ENCODE measurements at regions not wholly inside any gene's neighbourhood (a gene's known extent, or its start where the extent isn't known, plus 50 kb on each side); places are given as distances from the start of the nearest gene placed in this dataset.

DNA sequence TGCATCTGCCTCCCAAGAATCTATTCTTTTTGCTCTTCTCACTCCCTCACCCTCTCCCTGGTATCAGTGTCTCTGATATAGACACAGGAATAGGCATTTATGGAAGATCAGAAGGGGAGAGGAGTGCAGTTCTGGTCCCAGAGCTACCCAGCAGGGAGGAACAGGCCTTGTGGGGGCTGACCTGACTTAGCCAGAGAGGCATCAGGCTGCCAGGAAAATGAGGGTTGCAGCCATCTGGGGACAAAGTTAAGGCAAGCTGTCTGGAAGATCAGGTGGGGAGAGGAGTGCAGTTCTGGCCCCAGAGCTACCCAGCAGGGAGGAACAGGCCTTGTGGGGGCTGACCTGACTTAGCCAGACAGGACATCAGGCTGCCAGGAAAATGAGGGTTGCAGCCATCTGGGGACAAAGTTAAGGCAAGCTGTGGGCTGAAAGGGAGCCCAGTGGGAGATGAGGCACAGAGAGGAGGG is 69.9 kb upstream of the HK2 start:
- no peaks in the 10 kb centered on the region for H3K9me3 Mint-ChIP-seq
- no peak for ATAC-seq
- H3K4me3 Mint-ChIP-seq, result no peak overlapping the region
- no peak for DNase-seq
- TF ChIP-seq, protein P1, sequence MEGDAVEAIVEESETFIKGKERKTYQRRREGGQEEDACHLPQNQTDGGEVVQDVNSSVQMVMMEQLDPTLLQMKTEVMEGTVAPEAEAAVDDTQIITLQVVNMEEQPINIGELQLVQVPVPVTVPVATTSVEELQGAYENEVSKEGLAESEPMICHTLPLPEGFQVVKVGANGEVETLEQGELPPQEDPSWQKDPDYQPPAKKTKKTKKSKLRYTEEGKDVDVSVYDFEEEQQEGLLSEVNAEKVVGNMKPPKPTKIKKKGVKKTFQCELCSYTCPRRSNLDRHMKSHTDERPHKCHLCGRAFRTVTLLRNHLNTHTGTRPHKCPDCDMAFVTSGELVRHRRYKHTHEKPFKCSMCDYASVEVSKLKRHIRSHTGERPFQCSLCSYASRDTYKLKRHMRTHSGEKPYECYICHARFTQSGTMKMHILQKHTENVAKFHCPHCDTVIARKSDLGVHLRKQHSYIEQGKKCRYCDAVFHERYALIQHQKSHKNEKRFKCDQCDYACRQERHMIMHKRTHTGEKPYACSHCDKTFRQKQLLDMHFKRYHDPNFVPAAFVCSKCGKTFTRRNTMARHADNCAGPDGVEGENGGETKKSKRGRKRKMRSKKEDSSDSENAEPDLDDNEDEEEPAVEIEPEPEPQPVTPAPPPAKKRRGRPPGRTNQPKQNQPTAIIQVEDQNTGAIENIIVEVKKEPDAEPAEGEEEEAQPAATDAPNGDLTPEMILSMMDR (IDR thresholded peaks at IDR 0.05), result no peak
- intact Hi-C loops (cut with micrococcal nuclease), result no loop called here
- ChIA-PET CTCF (interaction anchor here (1.0 kb wide), 1 partner anchor 49 kb away, joined by 3 read pairs; no protein-coding TSS in a partner anchor), POLR2A (interaction anchor here (1.1 kb wide), 1 partner anchor 10 kb away, joined by 6 read pairs; no protein-coding TSS in a partner anchor)
- peaks cover 2% of the 10 kb centered on the region for H3K4me1 Mint-ChIP-seq (ENCODE audit: low read depth)
- no peaks in the 10 kb centered on the region for H3K36me3 Mint-ChIP-seq (ENCODE audit: low read depth)
- H3K27ac Mint-ChIP-seq, result no peak overlapping the region
- H3K27me3 Mint-ChIP-seq, result peaks cover 2% of the 10 kb centered on the region

DNA sequence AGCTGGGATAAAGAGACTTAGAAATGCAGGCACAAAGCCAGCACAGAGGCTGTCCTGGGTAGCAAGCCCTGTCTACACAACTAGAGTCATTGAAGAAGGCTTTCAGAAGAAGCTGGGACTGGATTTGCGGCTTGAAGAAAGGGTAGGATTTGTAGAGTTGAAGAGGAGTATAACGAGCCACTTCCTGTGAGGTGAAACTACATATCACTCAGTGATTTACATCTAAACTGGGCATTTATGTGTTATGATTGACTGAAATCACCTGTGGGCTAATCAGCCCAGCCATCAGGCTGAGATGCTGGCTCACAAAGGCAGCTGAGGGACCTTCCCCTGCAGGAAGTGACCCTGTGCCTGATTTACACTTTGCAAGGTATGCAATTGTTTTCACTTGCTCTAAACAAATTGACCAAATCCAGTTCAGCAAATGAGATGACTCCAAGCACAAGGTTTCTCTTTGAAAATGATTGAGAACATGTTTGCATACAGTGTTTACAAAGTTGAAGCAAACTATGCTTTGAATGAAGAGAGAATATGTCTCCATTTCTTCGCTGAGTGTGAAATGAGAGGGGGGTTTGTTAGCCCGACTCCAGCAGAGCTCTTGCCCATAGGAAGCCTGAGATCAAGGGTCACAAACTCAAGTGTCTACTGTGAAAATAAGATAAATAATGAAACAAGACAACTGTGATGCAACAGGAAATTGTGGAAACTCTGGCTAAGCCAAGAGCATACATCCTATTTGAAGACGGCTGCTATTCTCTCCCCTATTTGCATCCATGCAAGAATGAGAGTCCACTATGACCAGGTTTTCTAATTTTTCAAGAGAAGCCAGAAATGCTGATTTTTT is 69.3 kb upstream of the HK2 start:
- intact Hi-C loops (cut with micrococcal nuclease), result no loop called here
- ChIA-PET CTCF (interaction anchor here (0.6 to 1.0 kb wide), 2 partner anchors 49 to 161 kb away, joined by 3 read pairs; no protein-coding TSS in a partner anchor), POLR2A (interaction anchor here (1.1 kb wide), 1 partner anchor 10 kb away, joined by 6 read pairs; no protein-coding TSS in a partner anchor)
- H3K27me3 Mint-ChIP-seq, result peaks cover 2% of the 10 kb centered on the region
- DNase-seq (no peak), ATAC-seq (peak; percentile 37)
- H3K4me3 Mint-ChIP-seq, result no peak overlapping the region
- no peaks in the 10 kb centered on the region for H3K36me3 Mint-ChIP-seq (ENCODE audit: low read depth)
- H3K4me1 Mint-ChIP-seq (ENCODE audit: low read depth), result peaks cover 2% of the 10 kb centered on the region
- H3K27ac Mint-ChIP-seq, result no peak overlapping the region
- H3K9me3 Mint-ChIP-seq, result no peaks in the 10 kb centered on the region
- TF ChIP-seq, protein P1 (IDR thresholded peaks at IDR 0.05), result no peak

DNA sequence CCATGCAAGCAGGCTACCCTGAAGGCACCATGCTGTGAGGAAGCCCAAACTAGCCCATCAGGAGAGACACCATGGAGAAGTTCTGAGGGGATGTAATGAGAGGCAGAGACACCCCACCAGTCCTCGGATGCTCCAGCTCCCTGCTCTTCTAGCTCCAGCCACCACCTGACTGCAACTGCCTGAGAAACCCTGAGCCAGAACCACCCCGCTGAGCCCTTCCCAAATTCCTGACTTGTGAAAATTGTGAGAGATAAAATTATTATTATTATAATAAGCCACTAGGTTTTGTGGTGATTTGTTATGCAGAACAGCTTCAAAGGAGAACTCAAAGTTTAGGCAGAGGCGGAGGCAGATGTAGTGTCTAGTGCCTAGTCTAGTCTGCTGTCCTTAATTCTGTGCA is 67.1 kb upstream of the HK2 start:
- H3K9me3 Mint-ChIP-seq, result no peaks in the 10 kb centered on the region
- no peak for ATAC-seq
- POLR2A ChIA-PET, result no interaction called here
- intact Hi-C loops (cut with micrococcal nuclease), result no loop called here
- CTCF ChIA-PET, result no interaction called here
- DNase-seq, result no peak
- no peaks in the 10 kb centered on the region for H3K36me3 Mint-ChIP-seq (ENCODE audit: low read depth)
- no peak overlapping the region for H3K27ac Mint-ChIP-seq
- peaks cover 2% of the 10 kb centered on the region for H3K4me1 Mint-ChIP-seq (ENCODE audit: low read depth)
- H3K4me3 Mint-ChIP-seq, result no peak overlapping the region
- peaks cover 2% of the 10 kb centered on the region for H3K27me3 Mint-ChIP-seq
- TF ChIP-seq, protein P1 (IDR thresholded peaks at IDR 0.05), result no peak

DNA sequence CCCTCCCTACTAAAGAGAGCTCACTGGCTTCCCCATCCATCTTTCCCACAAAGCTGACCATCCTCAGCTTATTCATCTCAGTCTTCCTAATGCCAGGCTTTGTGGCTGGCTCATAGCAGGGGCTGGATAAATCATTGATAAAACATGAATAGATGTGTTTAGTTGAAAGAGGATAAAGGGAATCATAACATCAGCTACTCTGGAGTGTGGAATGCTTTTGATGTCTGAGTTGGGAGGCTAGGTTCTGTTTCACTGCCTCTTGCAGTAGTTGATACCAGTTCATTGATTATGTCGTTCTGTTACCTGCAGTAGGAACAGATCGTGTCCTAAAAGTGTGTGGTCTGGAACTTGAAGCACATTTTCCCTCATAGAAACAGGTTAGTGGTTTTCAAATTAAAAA is 66.3 kb upstream of the HK2 start:
- ChIA-PET CTCF (interaction anchor here (1.5 kb wide), 1 partner anchor 53 kb away, joined by 5 read pairs; no protein-coding TSS in a partner anchor), POLR2A (no interaction called here)
- Mint-ChIP-seq H3K36me3 (ENCODE audit: low read depth) (no peaks in the 10 kb centered on the region), H3K27ac (no peak overlapping the region), H3K4me1 (ENCODE audit: low read depth) (peaks cover 2% of the 10 kb centered on the region), H3K9me3 (no peaks in the 10 kb centered on the region), H3K27me3 (peaks cover 2% of the 10 kb centered on the region), H3K4me3 (no peak overlapping the region)
- no peak for ATAC-seq
- no peak for DNase-seq
- TF ChIP-seq, protein P1 (IDR thresholded peaks at IDR 0.05), result no peak
- intact Hi-C loops (cut with micrococcal nuclease), result no loop called here

DNA sequence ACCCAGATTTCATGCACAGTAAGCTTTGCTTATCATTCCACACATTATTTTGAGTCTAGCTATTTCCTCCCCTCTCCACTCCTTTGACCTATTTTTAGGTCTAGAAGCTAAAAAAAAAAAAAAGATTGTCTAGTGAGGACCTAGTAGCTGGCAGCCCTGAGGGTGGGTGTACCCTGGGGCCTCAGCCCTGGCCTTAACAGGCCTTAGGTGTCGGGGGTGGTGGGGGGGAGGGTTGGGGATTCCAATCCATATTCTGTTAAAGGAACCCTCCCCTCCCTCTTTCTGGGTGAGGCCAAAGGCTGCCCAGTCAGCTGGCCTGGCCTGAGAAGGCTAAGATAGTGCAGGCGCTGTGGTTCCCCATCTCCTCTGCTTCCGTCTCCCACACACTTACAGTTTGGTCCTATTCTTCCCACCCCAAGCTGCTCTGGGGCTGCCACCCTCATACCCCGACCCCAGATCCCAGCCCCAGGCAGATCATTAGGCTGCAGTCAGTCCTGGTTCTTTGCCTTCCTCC is 65.5 kb upstream of the HK2 start:
- TF ChIP-seq, protein P1 (IDR thresholded peaks at IDR 0.05), result no peak
- intact Hi-C loops (cut with micrococcal nuclease), result no loop called here
- ATAC-seq (no peak), DNase-seq (no peak)
- Mint-ChIP-seq H3K27me3 (peaks cover 2% of the 10 kb centered on the region), H3K36me3 (ENCODE audit: low read depth) (no peaks in the 10 kb centered on the region), H3K4me1 (ENCODE audit: low read depth) (peaks cover 2% of the 10 kb centered on the region), H3K4me3 (no peak overlapping the region), H3K27ac (no peak overlapping the region), H3K9me3 (no peaks in the 10 kb centered on the region)
- CTCF ChIA-PET, result interaction anchor here (1.5 kb wide), 1 partner anchor 54 kb away, joined by 5 read pairs; no protein-coding TSS in a partner anchor
- POLR2A ChIA-PET, result no interaction called here

Measured in activated CD8-positive, alpha-beta T cell treated with anti-CD3 and anti-CD28 coated beads for 36 hours (primary cell).